Smooth muscle cell (in vitro differentiated cells): ENCODE measurements at regions not wholly inside any gene's neighbourhood (a gene's known extent, or its start where the extent isn't known, plus 50 kb on each side); places are given as distances from the start of the nearest gene placed in this dataset.

Experiments used
- DNase-seq: peaks from one replicate; lab custom pipeline; 2025; ENCODE audit not compliant: unreplicated experiment; lab: John Stamatoyannopoulos, UW
- H2AFZ ChIP-seq: fragments of 200-600 bp; sonication (generic); 2 replicates; pipeline ENCODE4 v1.6.0; 2016; ENCODE audit warnings: antibody characterized with exemption, low read depth, mild to moderate bottlenecking
- H3F3A ChIP-seq: fragments of 200-600 bp; sonication (generic); 2 replicates; pipeline ENCODE4 v1.6.0; 2017; ENCODE audit warnings: antibody characterized with exemption, low read depth
- H3K27ac ChIP-seq: fragments of 200-600 bp; sonication (generic); 2 replicates; pipeline ENCODE4 v1.5.1; 2016; ENCODE audit warnings: low read depth, mild to moderate bottlenecking
- H3K27me3 ChIP-seq: fragments of 200-600 bp; sonication (generic); 2 replicates; pipeline ENCODE4 v1.6.1; 2016; ENCODE audit warnings: low read depth, mild to moderate bottlenecking
- H3K36me3 ChIP-seq: fragments of 200-600 bp; sonication (generic); 2 replicates; pipeline ENCODE4 v1.5.1; 2016; ENCODE audit warnings: low read depth
- H3K4me1 ChIP-seq: fragments of 200-600 bp; sonication (generic); 2 replicates; pipeline ENCODE4 v1.5.1; 2016; ENCODE audit warnings: low read depth
- H3K4me2 ChIP-seq: fragments of 200-600 bp; sonication (generic); 2 replicates; pipeline ENCODE4 v1.6.0; 2016; ENCODE audit warnings: mild to moderate bottlenecking
- H3K4me3 ChIP-seq: fragments of 200-600 bp; sonication (generic); 2 replicates; pipeline ENCODE4 v1.5.1; 2016; ENCODE audit warnings: mild to moderate bottlenecking
- H3K79me2 ChIP-seq: fragments of 200-600 bp; sonication (generic); 2 replicates; pipeline ENCODE4 v1.6.0; 2016; ENCODE audit warnings: low read depth, mild to moderate bottlenecking
- H3K9ac ChIP-seq: fragments of 200-600 bp; sonication (generic); 2 replicates; pipeline ENCODE4 v1.6.0; 2016; ENCODE audit warnings: low read depth
- H3K9me3 ChIP-seq: fragments of 200-600 bp; sonication (generic); replicated peaks from 2 replicates; pipeline ENCODE4 v1.5.1; 2016; ENCODE audit warnings: low read depth
- H4K20me1 ChIP-seq: fragments of 200-600 bp; sonication (generic); 2 replicates; pipeline ENCODE4 v1.6.0; 2016; ENCODE audit warnings: low read depth
- WGBS: methylation state at CpG from one replicate; pipeline ENCODE4 v1.1.7; 2016; ENCODE audit warnings: low lambda C conversion rate; 5-methylcytosine and 5-hydroxymethylcytosine counted together
- TF ChIP-seq, protein P1 (sequence below): fragments of 200-600 bp; sonication (generic); IDR thresholded peaks from 2 replicates; pipeline ENCODE4 v1.5.1; 2017; ENCODE audit warnings: borderline replicate concordance, mild to moderate bottlenecking, antibody characterized with exemption; ENCODE audit not compliant: insufficient read depth, poor library complexity, severe bottlenecking

DNA sequence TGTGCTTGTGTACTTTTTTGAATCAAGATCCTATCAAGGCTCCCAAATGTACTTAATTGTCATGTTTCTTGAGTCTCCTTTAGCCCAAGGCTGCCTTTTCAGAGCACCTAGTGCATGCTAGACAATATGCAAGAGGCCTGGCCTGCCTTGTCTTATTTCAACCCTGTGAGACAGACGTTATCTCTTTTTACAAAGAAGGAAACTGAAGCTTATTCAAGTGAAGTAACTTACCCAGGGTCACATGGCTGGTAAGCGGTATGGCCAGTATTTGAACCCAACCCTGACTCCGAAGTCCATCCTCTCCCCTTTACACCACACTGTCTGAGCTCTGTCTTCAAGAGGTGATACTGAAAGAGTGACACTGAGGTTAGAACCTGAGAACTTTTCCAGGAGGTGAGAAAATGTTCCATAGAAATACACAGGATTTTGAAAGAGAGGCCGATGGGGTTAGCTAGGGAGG, 505.1 kb downstream of the FOXO1 start:
- TF ChIP-seq, protein P1, sequence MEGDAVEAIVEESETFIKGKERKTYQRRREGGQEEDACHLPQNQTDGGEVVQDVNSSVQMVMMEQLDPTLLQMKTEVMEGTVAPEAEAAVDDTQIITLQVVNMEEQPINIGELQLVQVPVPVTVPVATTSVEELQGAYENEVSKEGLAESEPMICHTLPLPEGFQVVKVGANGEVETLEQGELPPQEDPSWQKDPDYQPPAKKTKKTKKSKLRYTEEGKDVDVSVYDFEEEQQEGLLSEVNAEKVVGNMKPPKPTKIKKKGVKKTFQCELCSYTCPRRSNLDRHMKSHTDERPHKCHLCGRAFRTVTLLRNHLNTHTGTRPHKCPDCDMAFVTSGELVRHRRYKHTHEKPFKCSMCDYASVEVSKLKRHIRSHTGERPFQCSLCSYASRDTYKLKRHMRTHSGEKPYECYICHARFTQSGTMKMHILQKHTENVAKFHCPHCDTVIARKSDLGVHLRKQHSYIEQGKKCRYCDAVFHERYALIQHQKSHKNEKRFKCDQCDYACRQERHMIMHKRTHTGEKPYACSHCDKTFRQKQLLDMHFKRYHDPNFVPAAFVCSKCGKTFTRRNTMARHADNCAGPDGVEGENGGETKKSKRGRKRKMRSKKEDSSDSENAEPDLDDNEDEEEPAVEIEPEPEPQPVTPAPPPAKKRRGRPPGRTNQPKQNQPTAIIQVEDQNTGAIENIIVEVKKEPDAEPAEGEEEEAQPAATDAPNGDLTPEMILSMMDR = no peak
- Histone ChIP-seq H3K9ac (no peak overlapping the region), H3K9me3 (no peaks in the 10 kb centered on the region), H3K4me3 (no peak overlapping the region), H3F3A (peaks cover 3% of the 10 kb centered on the region), H3K27ac (no peak overlapping the region), H3K4me1 (peaks cover 6% of the 10 kb centered on the region), H4K20me1 (no peaks in the 10 kb centered on the region), H2AFZ (no peak overlapping the region), H3K27me3 (no peaks in the 10 kb centered on the region), H3K36me3 (no peaks in the 10 kb centered on the region), H3K4me2 (peak overlapping the region; percentile 26), H3K79me2 (no peaks in the 10 kb centered on the region)
- WGBS = 79% methylated on average over 4 of the region's 4 CpGs
- DNase-seq = no peak

DNA sequence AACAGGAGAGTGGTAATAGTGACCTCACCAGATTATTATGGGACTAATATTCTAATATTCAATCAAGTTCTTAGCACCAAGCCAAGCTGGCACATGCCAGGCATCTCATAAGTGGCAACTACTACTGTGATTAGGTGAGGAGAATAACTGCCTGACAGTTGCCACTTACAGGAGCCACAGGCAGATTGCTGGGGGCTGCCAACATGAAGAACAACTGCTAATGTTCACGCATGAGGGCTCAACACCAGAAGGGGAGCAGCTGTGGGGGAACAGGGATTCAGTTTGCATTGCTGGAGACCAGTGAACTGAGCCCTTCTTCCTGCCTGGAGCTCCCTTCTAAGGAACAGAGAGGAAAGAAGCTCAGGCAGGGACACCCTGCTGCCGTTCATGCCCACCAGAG, 504.5 kb downstream of the FOXO1 start:
- Histone ChIP-seq H3K27me3 (no peaks in the 10 kb centered on the region), H3K27ac (no peak overlapping the region), H3K4me3 (no peak overlapping the region), H2AFZ (no peak overlapping the region), H3K36me3 (no peaks in the 10 kb centered on the region), H3K9me3 (no peaks in the 10 kb centered on the region), H3K4me1 (peaks cover 3% of the 10 kb centered on the region), H3K9ac (no peak overlapping the region), H3K4me2 (no peak overlapping the region), H3K79me2 (no peaks in the 10 kb centered on the region), H4K20me1 (no peaks in the 10 kb centered on the region), H3F3A (peaks cover 8% of the 10 kb centered on the region)
- 98% methylated on average over 2 of the region's 2 CpGs for WGBS
- DNase-seq = no peak
- TF ChIP-seq, protein P1 = no peak

DNA sequence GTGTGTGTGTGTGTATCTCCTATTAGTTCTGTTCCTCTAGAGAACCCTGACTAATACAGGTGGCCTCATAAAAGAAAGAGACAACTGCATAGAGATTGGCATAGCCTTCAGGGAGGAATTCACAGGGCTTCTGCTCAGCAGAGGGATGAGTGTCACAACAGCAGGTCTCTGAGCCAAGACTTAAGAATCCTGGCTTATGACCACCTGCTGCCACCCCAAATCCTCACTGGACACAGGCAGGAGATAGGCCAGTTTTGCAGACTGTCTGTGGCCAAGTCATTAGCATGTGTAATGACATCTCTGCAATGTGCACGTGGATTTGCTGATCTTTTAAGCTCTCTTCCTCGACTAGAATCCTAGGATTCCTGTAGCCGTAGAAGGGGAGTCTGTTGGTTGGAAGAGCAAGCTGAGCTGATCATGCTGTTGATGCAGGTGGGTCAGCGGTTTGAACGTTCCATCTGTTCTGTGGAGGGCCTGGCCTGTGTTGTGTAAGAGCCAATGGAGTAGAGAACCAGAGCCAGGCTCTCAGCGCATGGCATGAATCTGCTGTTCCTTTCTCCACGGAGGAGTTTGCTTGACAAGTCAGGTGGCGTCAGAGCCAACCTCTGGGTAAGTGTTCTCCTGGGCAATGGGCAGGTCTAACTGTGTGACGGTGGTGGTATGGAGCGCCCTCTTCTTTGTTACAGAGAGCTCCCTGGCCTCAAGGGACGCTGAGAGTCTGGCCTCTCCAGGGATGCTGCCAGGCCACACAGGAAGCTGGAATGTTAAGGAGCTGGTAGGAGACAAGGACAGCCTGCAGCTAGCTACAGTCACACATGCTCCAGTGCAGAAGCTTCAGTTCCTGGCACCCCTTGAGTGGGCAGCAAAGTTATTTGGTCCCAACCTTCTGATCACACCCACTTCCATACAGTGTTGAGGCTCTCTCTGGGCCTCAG, 503.1 kb downstream of the FOXO1 start:
- TF ChIP-seq, protein P1 = no peak
- Histone ChIP-seq H3K79me2 (no peaks in the 10 kb centered on the region), H3K4me2 (no peak overlapping the region), H3F3A (peaks cover 11% of the 10 kb centered on the region), H3K36me3 (no peaks in the 10 kb centered on the region), H3K27ac (no peak overlapping the region), H3K9me3 (no peaks in the 10 kb centered on the region), H3K27me3 (no peaks in the 10 kb centered on the region), H4K20me1 (no peaks in the 10 kb centered on the region), H2AFZ (no peak overlapping the region), H3K4me3 (no peak overlapping the region), H3K9ac (no peak overlapping the region), H3K4me1 (no peaks in the 10 kb centered on the region)
- DNase-seq = no peak
- WGBS = 82% methylated on average over 11 of the region's 11 CpGs
